Smooth muscle cell (in vitro differentiated cells): ENCODE measurements at regions not wholly inside any gene's neighbourhood (a gene's known extent, or its start where the extent isn't known, plus 50 kb on each side); places are given as distances from the start of the nearest gene placed in this dataset.

Source experiments
- DNase-seq: peaks from one replicate; lab custom pipeline; 2025; ENCODE audit not compliant: unreplicated experiment; lab: John Stamatoyannopoulos, UW
- H2AFZ ChIP-seq: fragments of 200-600 bp; sonication (generic); 2 replicates; pipeline ENCODE4 v1.6.0; 2016; ENCODE audit warnings: antibody characterized with exemption, low read depth, mild to moderate bottlenecking
- H3F3A ChIP-seq: fragments of 200-600 bp; sonication (generic); 2 replicates; pipeline ENCODE4 v1.6.0; 2017; ENCODE audit warnings: antibody characterized with exemption, low read depth
- H3K27ac ChIP-seq: fragments of 200-600 bp; sonication (generic); 2 replicates; pipeline ENCODE4 v1.5.1; 2016; ENCODE audit warnings: low read depth, mild to moderate bottlenecking
- H3K27me3 ChIP-seq: fragments of 200-600 bp; sonication (generic); 2 replicates; pipeline ENCODE4 v1.6.1; 2016; ENCODE audit warnings: low read depth, mild to moderate bottlenecking
- H3K36me3 ChIP-seq: fragments of 200-600 bp; sonication (generic); 2 replicates; pipeline ENCODE4 v1.5.1; 2016; ENCODE audit warnings: low read depth
- H3K4me1 ChIP-seq: fragments of 200-600 bp; sonication (generic); 2 replicates; pipeline ENCODE4 v1.5.1; 2016; ENCODE audit warnings: low read depth
- H3K4me2 ChIP-seq: fragments of 200-600 bp; sonication (generic); 2 replicates; pipeline ENCODE4 v1.6.0; 2016; ENCODE audit warnings: mild to moderate bottlenecking
- H3K4me3 ChIP-seq: fragments of 200-600 bp; sonication (generic); 2 replicates; pipeline ENCODE4 v1.5.1; 2016; ENCODE audit warnings: mild to moderate bottlenecking
- H3K79me2 ChIP-seq: fragments of 200-600 bp; sonication (generic); 2 replicates; pipeline ENCODE4 v1.6.0; 2016; ENCODE audit warnings: low read depth, mild to moderate bottlenecking
- H3K9ac ChIP-seq: fragments of 200-600 bp; sonication (generic); 2 replicates; pipeline ENCODE4 v1.6.0; 2016; ENCODE audit warnings: low read depth
- H3K9me3 ChIP-seq: fragments of 200-600 bp; sonication (generic); replicated peaks from 2 replicates; pipeline ENCODE4 v1.5.1; 2016; ENCODE audit warnings: low read depth
- H4K20me1 ChIP-seq: fragments of 200-600 bp; sonication (generic); 2 replicates; pipeline ENCODE4 v1.6.0; 2016; ENCODE audit warnings: low read depth
- WGBS: methylation state at CpG from one replicate; pipeline ENCODE4 v1.1.7; 2016; ENCODE audit warnings: low lambda C conversion rate; 5-methylcytosine and 5-hydroxymethylcytosine counted together
- TF ChIP-seq, protein P1 (sequence below): fragments of 200-600 bp; sonication (generic); IDR thresholded peaks from 2 replicates; pipeline ENCODE4 v1.5.1; 2017; ENCODE audit warnings: borderline replicate concordance, mild to moderate bottlenecking, antibody characterized with exemption; ENCODE audit not compliant: insufficient read depth, poor library complexity, severe bottlenecking

DNA sequence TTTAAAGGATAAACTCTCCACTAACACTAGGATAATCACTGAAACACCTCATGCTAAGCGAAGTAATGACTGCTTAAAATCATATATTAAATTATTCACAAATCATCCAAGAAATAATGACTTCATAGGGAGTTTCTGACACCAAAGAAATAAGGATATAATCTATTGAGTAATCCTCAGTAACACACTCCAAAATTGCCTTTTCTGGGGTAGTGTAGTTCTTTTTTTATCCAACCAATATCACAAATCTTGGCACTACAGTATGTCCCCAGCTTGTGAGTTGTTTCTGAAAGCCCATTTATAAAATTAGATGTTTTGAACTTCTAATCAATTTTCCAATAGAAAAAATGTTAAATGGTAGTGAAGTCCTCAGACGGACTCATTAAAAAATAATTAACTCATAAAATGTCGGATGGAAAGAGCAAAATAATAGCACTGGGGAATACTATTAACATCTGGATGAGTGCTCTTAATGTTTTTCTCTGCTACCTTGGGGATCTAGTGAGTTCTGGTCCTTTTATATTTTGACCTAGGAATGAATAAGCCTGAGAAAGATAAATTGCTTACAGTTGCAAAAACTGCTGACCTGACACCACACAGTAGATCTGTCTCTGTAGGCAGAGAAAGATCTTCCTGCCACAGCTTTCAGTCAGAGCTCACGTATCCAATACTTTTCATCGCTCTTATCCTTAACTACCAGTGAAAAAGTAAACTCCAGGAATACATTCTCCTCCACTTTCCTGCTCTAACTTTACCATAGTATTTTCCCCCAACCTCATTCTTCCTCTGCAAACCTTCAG, 618.5 kb upstream of the ANKRD30A start:
- H3K36me3 ChIP-seq, result no peaks in the 10 kb centered on the region
- no peak for DNase-seq
- 88% methylated on average over 5 of the region's 5 CpGs for WGBS

DNA sequence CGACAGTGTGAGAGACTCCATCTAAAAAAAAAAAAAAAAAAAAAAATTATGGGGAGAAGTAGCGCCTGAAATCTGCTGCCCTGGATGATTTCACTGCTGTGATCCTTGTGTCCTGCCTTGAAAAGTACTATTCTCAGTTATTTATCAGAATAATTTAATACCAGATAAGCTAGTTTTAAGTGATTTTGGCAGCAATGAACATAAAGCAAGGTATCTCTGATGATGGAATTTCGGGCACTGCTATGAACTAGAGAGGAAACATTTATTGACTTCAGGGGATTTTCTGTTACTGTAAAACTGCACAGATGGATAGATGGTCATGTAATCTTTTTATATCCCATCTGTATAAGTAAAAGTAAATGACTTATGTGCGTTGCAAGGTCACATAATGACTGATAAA, 619.1 kb upstream of the ANKRD30A start:
- H3K27me3 ChIP-seq, result peaks cover 6% of the 10 kb centered on the region
- no peak overlapping the region for H3K4me3 ChIP-seq
- H3K4me2 ChIP-seq, result no peak overlapping the region
- TF ChIP-seq, protein P1, sequence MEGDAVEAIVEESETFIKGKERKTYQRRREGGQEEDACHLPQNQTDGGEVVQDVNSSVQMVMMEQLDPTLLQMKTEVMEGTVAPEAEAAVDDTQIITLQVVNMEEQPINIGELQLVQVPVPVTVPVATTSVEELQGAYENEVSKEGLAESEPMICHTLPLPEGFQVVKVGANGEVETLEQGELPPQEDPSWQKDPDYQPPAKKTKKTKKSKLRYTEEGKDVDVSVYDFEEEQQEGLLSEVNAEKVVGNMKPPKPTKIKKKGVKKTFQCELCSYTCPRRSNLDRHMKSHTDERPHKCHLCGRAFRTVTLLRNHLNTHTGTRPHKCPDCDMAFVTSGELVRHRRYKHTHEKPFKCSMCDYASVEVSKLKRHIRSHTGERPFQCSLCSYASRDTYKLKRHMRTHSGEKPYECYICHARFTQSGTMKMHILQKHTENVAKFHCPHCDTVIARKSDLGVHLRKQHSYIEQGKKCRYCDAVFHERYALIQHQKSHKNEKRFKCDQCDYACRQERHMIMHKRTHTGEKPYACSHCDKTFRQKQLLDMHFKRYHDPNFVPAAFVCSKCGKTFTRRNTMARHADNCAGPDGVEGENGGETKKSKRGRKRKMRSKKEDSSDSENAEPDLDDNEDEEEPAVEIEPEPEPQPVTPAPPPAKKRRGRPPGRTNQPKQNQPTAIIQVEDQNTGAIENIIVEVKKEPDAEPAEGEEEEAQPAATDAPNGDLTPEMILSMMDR, result no peak
- no peaks in the 10 kb centered on the region for H3K9me3 ChIP-seq
- H4K20me1 ChIP-seq, result no peaks in the 10 kb centered on the region
- H3K27ac ChIP-seq, result no peak overlapping the region
- no peak overlapping the region for H3K9ac ChIP-seq
- DNase-seq, result no peak
- no peaks in the 10 kb centered on the region for H3F3A ChIP-seq
- no peaks in the 10 kb centered on the region for H3K79me2 ChIP-seq
- 55% methylated on average over 4 of the region's 4 CpGs for WGBS
- H2AFZ ChIP-seq, result no peak overlapping the region
- no peaks in the 10 kb centered on the region for H3K36me3 ChIP-seq
- no peaks in the 10 kb centered on the region for H3K4me1 ChIP-seq

More for the DNA sequence above, 618.5 kb upstream of the ANKRD30A start:
- Histone ChIP-seq H3K9ac (no peak overlapping the region), H3K4me1 (no peaks in the 10 kb centered on the region), H3F3A (no peaks in the 10 kb centered on the region), H3K4me2 (no peak overlapping the region), H3K27ac (no peak overlapping the region), H3K9me3 (no peaks in the 10 kb centered on the region), H2AFZ (no peak overlapping the region), H4K20me1 (no peaks in the 10 kb centered on the region), H3K79me2 (no peaks in the 10 kb centered on the region), H3K4me3 (no peak overlapping the region), H3K27me3 (peaks cover 6% of the 10 kb centered on the region)
- TF ChIP-seq, protein P1, result no peak

DNA sequence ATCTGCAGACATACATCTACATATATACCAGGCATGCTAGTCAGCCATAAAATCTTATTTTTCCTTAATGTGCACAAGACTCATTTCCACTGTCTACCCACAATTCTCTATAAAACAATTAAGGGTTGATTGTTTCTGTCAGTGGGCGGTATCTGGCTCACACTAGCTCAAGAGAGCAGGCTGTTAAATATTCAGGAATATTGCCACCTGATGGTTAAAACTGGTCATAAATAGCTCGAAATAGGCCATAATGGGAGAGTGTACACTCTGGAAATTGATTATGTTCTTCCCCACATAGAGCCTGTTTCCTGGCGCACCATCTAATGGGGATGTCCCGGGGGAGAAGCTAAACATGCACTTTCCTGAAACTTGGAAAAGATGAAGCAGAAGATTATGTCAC, 620.6 kb upstream of the ANKRD30A start:
- no peak for DNase-seq
- H3K79me2 ChIP-seq, result no peaks in the 10 kb centered on the region
- H3K9me3 ChIP-seq, result no peaks in the 10 kb centered on the region
- TF ChIP-seq, protein P1, result no peak
- H3F3A ChIP-seq, result no peaks in the 10 kb centered on the region
- H3K36me3 ChIP-seq, result no peaks in the 10 kb centered on the region
- no peak overlapping the region for H2AFZ ChIP-seq
- H4K20me1 ChIP-seq, result no peaks in the 10 kb centered on the region
- H3K4me3 ChIP-seq, result no peak overlapping the region
- WGBS, result 87% methylated on average over 4 of the region's 4 CpGs
- H3K27me3 ChIP-seq, result peaks cover 6% of the 10 kb centered on the region
- H3K9ac ChIP-seq, result no peak overlapping the region
- no peak overlapping the region for H3K27ac ChIP-seq
- H3K4me2 ChIP-seq, result no peak overlapping the region
- no peaks in the 10 kb centered on the region for H3K4me1 ChIP-seq

DNA sequence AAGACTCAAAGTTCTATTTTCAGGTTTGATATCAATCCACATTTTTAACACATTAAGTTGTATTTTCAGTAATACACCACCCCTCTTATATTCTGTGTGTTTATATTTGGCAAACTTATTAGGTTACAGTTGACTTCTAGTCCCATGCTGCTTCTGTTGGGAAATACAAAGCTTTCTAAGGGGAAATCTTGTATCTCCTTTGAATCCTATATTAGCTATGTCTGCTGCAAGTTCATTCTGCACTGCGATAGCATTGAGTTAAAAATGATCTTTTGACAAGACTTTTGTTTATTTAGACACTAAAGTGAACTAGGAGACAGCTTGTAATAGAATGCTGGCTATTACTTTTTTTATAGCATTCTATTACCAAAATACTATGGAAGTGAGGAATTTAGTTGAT, 625.1 kb upstream of the ANKRD30A start:
- Histone ChIP-seq H3K27me3 (peaks cover 19% of the 10 kb centered on the region), H3K4me2 (no peak overlapping the region), H3K9ac (no peak overlapping the region), H3K4me1 (no peaks in the 10 kb centered on the region), H3K4me3 (no peak overlapping the region), H3K36me3 (no peaks in the 10 kb centered on the region), H3K9me3 (no peaks in the 10 kb centered on the region), H3F3A (no peaks in the 10 kb centered on the region), H3K27ac (no peak overlapping the region), H4K20me1 (no peaks in the 10 kb centered on the region), H2AFZ (no peak overlapping the region), H3K79me2 (no peaks in the 10 kb centered on the region)
- TF ChIP-seq, protein P1, result no peak
- no peak for DNase-seq
- WGBS, result 88% methylated on average over 1 of the region's 1 CpG
